ENCODE measurements at regions not wholly inside any gene's neighbourhood (a gene's known extent, or its start where the extent isn't known, plus 50 kb on each side); places are given as distances from the start of the nearest gene placed in this dataset.
"Not testable (repeated sequence)": the region's sequence is repeated elsewhere in the genome, so short reads cannot be mapped to it uniquely, and the experiment has no call there.

GRCh38 chr10:9850415-9850814, 1167.3 kb upstream of the CELF2 start:
- ATAC-seq = no peak
- DNase-seq = no peak
- no peak overlapping the region for H3K4me3 ChIP-seq
- intact Hi-C loops (cut with DNase I, micrococcal nuclease) = no loop called here
- H3K36me3 ChIP-seq (ENCODE audit: low read depth) = no peaks in the 10 kb centered on the region
- TF ChIP-seq, protein P1, sequence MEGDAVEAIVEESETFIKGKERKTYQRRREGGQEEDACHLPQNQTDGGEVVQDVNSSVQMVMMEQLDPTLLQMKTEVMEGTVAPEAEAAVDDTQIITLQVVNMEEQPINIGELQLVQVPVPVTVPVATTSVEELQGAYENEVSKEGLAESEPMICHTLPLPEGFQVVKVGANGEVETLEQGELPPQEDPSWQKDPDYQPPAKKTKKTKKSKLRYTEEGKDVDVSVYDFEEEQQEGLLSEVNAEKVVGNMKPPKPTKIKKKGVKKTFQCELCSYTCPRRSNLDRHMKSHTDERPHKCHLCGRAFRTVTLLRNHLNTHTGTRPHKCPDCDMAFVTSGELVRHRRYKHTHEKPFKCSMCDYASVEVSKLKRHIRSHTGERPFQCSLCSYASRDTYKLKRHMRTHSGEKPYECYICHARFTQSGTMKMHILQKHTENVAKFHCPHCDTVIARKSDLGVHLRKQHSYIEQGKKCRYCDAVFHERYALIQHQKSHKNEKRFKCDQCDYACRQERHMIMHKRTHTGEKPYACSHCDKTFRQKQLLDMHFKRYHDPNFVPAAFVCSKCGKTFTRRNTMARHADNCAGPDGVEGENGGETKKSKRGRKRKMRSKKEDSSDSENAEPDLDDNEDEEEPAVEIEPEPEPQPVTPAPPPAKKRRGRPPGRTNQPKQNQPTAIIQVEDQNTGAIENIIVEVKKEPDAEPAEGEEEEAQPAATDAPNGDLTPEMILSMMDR (IDR thresholded peaks at IDR 0.05) = no peak
- peaks cover 19% of the 10 kb centered on the region for H3K9me3 ChIP-seq
- no peaks in the 10 kb centered on the region for H3K4me1 ChIP-seq (ENCODE audit: low read depth)

- ATAC-seq (no peak), DNase-seq (no peak)
- no peaks in the 10 kb centered on the region for H3K4me1 ChIP-seq (ENCODE audit: low read depth)
- peaks cover 29% of the 10 kb centered on the region for H3K9me3 ChIP-seq
- no peaks in the 10 kb centered on the region for H3K36me3 ChIP-seq (ENCODE audit: low read depth)
- no peak overlapping the region for H3K4me3 ChIP-seq
- intact Hi-C loops (cut with DNase I, micrococcal nuclease) = no loop called here
- TF ChIP-seq, protein P1 (IDR thresholded peaks at IDR 0.05) = no peak
These were observed 1165.9 kb upstream of the CELF2 start for GRCh38 chr10:9851808-9852207.

DNA sequence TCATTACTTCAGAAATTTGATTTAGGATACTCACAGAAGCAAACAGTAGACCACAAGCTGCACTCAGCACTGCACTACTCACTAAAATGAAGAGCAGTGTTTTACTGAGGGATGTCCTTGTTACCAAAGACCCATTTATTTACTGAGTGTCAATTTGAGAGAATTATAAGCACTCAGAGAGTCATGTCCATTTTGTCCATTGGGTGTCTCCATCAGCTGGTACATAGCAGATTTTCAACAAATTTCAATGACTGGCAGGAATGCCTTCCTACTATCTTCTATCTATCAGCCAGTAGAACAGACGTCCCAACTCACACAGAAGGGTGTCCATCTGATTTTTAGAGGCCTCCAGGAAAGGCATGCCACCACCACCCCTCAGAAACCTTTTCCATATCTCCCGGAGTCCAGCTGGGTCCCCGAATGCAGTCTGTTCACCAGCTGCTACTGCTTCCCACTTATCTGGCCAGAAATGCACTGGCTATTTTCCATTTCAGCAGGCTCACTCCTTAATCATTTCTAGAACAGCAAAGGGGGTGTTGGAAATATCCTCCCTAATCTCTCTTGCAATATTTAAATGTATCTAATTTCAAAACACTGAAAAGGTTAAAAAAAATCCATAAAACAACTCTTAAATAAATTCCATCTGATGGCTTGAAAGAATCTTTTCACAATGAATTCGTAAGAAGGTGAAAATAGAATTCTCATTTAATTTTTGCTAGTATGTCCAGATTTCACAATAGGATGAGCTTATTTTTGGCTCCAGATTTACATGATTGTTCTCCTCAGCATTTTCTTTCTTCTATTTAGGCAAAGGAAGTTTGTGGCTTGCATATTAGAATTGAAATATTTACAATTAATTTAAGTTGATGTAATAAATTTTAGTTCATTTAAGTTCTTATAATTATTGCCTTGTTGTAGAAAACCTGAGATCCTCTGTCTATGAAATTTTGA, 1164.0 kb upstream of the CELF2 start:
- ATAC-seq (no peak), DNase-seq (no peak)
- TF ChIP-seq, protein P1 (IDR thresholded peaks at IDR 0.05) = no peak
- H3K4me1 ChIP-seq (ENCODE audit: low read depth) = no peaks in the 10 kb centered on the region
- H3K36me3 ChIP-seq (ENCODE audit: low read depth) = no peaks in the 10 kb centered on the region
- H3K9me3 ChIP-seq = peaks cover 29% of the 10 kb centered on the region
- no peak overlapping the region for H3K4me3 ChIP-seq
- intact Hi-C loops (cut with DNase I, micrococcal nuclease) = no loop called here

DNA sequence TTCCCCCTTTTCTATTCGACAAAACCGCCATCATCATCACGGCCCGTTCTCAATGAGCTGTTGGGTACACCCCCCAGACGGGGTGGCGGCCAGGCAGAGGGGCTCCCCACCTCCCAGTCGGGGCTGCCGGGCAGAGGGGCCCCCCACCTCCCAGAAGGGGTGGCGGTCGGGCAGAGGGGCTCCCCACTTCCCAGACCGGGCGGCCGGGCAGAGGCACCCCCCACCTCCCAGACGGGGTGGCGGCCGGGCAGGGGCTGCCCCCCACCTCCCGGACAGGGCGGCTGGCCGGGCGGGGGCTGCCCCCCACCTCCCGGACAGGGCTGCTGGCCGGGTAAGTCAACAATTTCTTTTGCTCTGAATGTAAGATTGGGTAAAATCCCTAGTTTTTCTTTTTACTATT, 1162.2 kb upstream of the CELF2 start:
- DNase-seq; H3K36me3 ChIP-seq (ENCODE audit: low read depth); ATAC-seq; H3K4me1 ChIP-seq (ENCODE audit: low read depth); H3K4me3 ChIP-seq; intact Hi-C loops (cut with DNase I, micrococcal nuclease): not testable (repeated sequence)
- H3K9me3 ChIP-seq = peaks cover 29% of the 10 kb centered on the region

DNA sequence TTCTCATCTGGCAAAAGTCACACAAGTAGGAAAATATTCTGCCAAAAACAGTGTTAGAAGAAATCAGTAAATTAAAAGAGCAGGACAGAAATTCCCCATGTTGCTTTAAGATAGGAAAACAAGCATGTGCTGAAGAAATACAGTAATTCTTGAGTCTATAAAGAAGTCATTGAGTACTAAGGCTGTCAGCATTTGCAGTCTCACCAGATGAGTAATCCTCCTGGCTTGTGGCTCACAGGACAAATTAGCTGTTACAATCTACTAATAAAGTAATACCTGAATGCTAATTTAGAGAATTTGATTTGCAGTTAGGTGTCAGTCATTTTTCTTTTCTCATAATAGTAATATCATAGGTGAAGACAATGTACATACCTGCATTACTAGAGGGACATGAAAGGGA, 1158.9 kb upstream of the CELF2 start:
- TF ChIP-seq, protein P1 (IDR thresholded peaks at IDR 0.05) = no peak
- DNase-seq = no peak

DNA sequence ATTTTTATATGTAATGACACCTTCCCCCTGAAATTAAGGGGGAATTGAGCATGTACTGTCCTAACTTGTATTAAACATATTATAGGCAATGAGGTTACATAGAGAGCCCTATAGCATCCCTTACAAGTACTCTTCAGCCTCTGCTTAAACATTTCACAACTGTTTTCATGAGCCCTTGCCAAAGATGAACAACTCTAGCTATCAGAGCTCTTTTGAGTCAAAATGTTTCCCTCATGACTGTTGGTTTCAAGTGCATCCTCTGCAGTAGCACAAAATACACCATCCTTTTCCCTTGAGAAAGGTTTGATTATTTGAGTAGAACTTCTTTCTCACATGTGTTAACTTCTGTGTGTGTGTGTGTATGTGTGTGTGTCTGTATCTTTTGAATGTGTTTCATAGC, 1157.6 kb upstream of the CELF2 start:
- Histone ChIP-seq H3K4me3 (no peak overlapping the region), H3K4me1 (ENCODE audit: low read depth) (no peaks in the 10 kb centered on the region), H3K9me3 (peaks cover 14% of the 10 kb centered on the region), H3K36me3 (ENCODE audit: low read depth) (no peaks in the 10 kb centered on the region)
- no peak for ATAC-seq
- TF ChIP-seq, protein P1 (IDR thresholded peaks at IDR 0.05) = no peak
- no peak for DNase-seq
- intact Hi-C loops (cut with DNase I, micrococcal nuclease) = no loop called here

More for the DNA sequence above, 1158.9 kb upstream of the CELF2 start:
- intact Hi-C loops (cut with DNase I, micrococcal nuclease) = no loop called here
- ATAC-seq = no peak
- H3K9me3 ChIP-seq = peaks cover 14% of the 10 kb centered on the region
- no peaks in the 10 kb centered on the region for H3K36me3 ChIP-seq (ENCODE audit: low read depth)
- H3K4me1 ChIP-seq (ENCODE audit: low read depth) = no peaks in the 10 kb centered on the region
- H3K4me3 ChIP-seq = no peak overlapping the region

Measured in mucosa of descending colon (tissue), 3 donors.